Glutamatergic neuron (in vitro differentiated cells): ENCODE measurements at regions not wholly inside any gene's neighbourhood (a gene's known extent, or its start where the extent isn't known, plus 50 kb on each side); places are given as distances from the start of the nearest gene placed in this dataset.

Experiments
- DNase-seq: peaks from one replicate; pipeline ENCODE4 v3.0.0; 2022
- H3K27ac Mint-ChIP-seq: one replicate; pipeline ENCODE4 v1.8.0; 2020; ENCODE audit warnings: mild to moderate bottlenecking, mixed read lengths, inconsistent platforms; ENCODE audit not compliant: unreplicated experiment
- H3K27me3 Mint-ChIP-seq: one replicate; pipeline ENCODE4 v1.8.0; 2020; ENCODE audit warnings: mild to moderate bottlenecking, moderate library complexity, mixed read lengths, inconsistent platforms; ENCODE audit not compliant: unreplicated experiment
- H3K36me3 Mint-ChIP-seq: one replicate; pipeline ENCODE4 v1.8.0; 2020; ENCODE audit warnings: mild to moderate bottlenecking, mixed read lengths, inconsistent platforms; ENCODE audit not compliant: unreplicated experiment
- H3K4me1 Mint-ChIP-seq: one replicate; pipeline ENCODE4 v1.8.0; 2020; ENCODE audit warnings: mild to moderate bottlenecking, low read depth, mixed read lengths, inconsistent platforms; ENCODE audit not compliant: unreplicated experiment
- H3K4me3 Mint-ChIP-seq: one replicate; pipeline ENCODE4 v1.8.0; 2020; ENCODE audit warnings: mild to moderate bottlenecking, mixed read lengths, inconsistent platforms; ENCODE audit not compliant: unreplicated experiment
- H3K9me3 Mint-ChIP-seq: one replicate; pipeline ENCODE4 v1.8.0; 2020; ENCODE audit warnings: mild to moderate bottlenecking, moderate library complexity, mixed read lengths, inconsistent platforms; ENCODE audit not compliant: unreplicated experiment
- TF ChIP-seq, protein P1 (sequence below): fragments of 200-600 bp; sonication (generic); IDR thresholded peaks from one replicate; pipeline ENCODE4 v1.5.0; 2021; ENCODE audit not compliant: partially characterized antibody, unreplicated experiment

GRCh38 chr6:85185977-85186376 is 263.9 kb upstream of the NT5E start:
- no peaks in the 10 kb centered on the region for H3K36me3 Mint-ChIP-seq
- H3K27me3 Mint-ChIP-seq = peaks cover 2% of the 10 kb centered on the region
- no peaks in the 10 kb centered on the region for H3K4me1 Mint-ChIP-seq
- no peaks in the 10 kb centered on the region for H3K9me3 Mint-ChIP-seq
- TF ChIP-seq, protein P1, sequence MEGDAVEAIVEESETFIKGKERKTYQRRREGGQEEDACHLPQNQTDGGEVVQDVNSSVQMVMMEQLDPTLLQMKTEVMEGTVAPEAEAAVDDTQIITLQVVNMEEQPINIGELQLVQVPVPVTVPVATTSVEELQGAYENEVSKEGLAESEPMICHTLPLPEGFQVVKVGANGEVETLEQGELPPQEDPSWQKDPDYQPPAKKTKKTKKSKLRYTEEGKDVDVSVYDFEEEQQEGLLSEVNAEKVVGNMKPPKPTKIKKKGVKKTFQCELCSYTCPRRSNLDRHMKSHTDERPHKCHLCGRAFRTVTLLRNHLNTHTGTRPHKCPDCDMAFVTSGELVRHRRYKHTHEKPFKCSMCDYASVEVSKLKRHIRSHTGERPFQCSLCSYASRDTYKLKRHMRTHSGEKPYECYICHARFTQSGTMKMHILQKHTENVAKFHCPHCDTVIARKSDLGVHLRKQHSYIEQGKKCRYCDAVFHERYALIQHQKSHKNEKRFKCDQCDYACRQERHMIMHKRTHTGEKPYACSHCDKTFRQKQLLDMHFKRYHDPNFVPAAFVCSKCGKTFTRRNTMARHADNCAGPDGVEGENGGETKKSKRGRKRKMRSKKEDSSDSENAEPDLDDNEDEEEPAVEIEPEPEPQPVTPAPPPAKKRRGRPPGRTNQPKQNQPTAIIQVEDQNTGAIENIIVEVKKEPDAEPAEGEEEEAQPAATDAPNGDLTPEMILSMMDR = no peak
- DNase-seq = no peak
- no peak overlapping the region for H3K27ac Mint-ChIP-seq
- no peak overlapping the region for H3K4me3 Mint-ChIP-seq

- Mint-ChIP-seq H3K4me3 (no peak overlapping the region), H3K27me3 (no peaks in the 10 kb centered on the region), H3K9me3 (no peaks in the 10 kb centered on the region), H3K27ac (no peak overlapping the region), H3K4me1 (no peaks in the 10 kb centered on the region), H3K36me3 (no peaks in the 10 kb centered on the region)
- TF ChIP-seq, protein P1 = no peak
- no peak for DNase-seq
Observed at GRCh38 chr6:85183841-85184240, 266.0 kb upstream of the NT5E start.

- H3K27ac Mint-ChIP-seq = no peak overlapping the region
- peaks cover 2% of the 10 kb centered on the region for H3K9me3 Mint-ChIP-seq
- H3K36me3 Mint-ChIP-seq = no peaks in the 10 kb centered on the region
- H3K4me3 Mint-ChIP-seq = no peak overlapping the region
- peaks cover 2% of the 10 kb centered on the region for H3K27me3 Mint-ChIP-seq
- TF ChIP-seq, protein P1 = no peak
- no peaks in the 10 kb centered on the region for H3K4me1 Mint-ChIP-seq
- DNase-seq = no peak
Observed at GRCh38 chr6:85172705-85173104, 277.2 kb upstream of the NT5E start.

- Mint-ChIP-seq H3K4me3 (no peak overlapping the region), H3K4me1 (no peaks in the 10 kb centered on the region), H3K27ac (no peak overlapping the region), H3K27me3 (peaks cover 2% of the 10 kb centered on the region), H3K36me3 (no peaks in the 10 kb centered on the region), H3K9me3 (peaks cover 2% of the 10 kb centered on the region)
- TF ChIP-seq, protein P1 = no peak
- no peak for DNase-seq
Observed at GRCh38 chr6:85172161-85172560, 277.7 kb upstream of the NT5E start.

- DNase-seq = no peak
- Mint-ChIP-seq H3K27ac (no peak overlapping the region), H3K27me3 (no peaks in the 10 kb centered on the region)
Observed at GRCh38 chr6:85169189-85169588, 280.7 kb upstream of the NT5E start.

More at GRCh38 chr6:85169189-85169588, 280.7 kb upstream of the NT5E start:
- Mint-ChIP-seq H3K4me1 (no peaks in the 10 kb centered on the region), H3K36me3 (no peaks in the 10 kb centered on the region), H3K4me3 (no peak overlapping the region), H3K9me3 (peaks cover 1% of the 10 kb centered on the region)
- TF ChIP-seq, protein P1 = no peak
